ENCODE measurements at regions not wholly inside any gene's neighbourhood (a gene's known extent, or its start where the extent isn't known, plus 50 kb on each side); places are given as distances from the start of the nearest gene placed in this dataset.

- Mint-ChIP-seq H3K4me1 (peaks cover 13% of the 10 kb centered on the region), H3K27ac (no peak overlapping the region), H3K27me3 (no peaks in the 10 kb centered on the region), H3K9me3 (ENCODE audit: insufficient read depth) (no peaks in the 10 kb centered on the region), H3K4me3 (no peak overlapping the region)
- Histone ChIP-seq H3K4me3 (ENCODE audit: control extremely low read depth in 1 of 5, extremely low read depth in 1 of 5, insufficient read depth in 1 of 5, low read depth in 2 of 5, low read length in 4 of 5) (no peak overlapping the region), H3K27ac (ENCODE audit: low read length in 2 of 2) (no peak overlapping the region), H3K27me3 (replicated peaks in 1 of 4; ENCODE audit: control extremely low read depth in 1 of 4, control insufficient read depth in 3 of 4, insufficient read depth in 4 of 4, low read length in 3 of 4) (no peaks in the 10 kb centered on the region), H3K36me3 (replicated peaks in 1 of 2; ENCODE audit: control extremely low read depth in 1 of 2, control insufficient read depth in 1 of 2, extremely low read depth in 1 of 2, insufficient read depth in 2 of 2, low read length in 1 of 2) (no peaks in the 10 kb centered on the region), H4K20me1 (ENCODE audit: control insufficient read depth, insufficient read depth, low read length, poor library complexity, severe bottlenecking) (no peaks in the 10 kb centered on the region), H2AFZ (ENCODE audit: insufficient read depth, low read depth, low read length, poor library complexity, severe bottlenecking) (no peak overlapping the region), H3K9ac (ENCODE audit: low read length) (no peak overlapping the region), H3K9me3 (ENCODE audit: control extremely low read depth in 1 of 3, control insufficient read depth in 2 of 3, insufficient read depth in 1 of 3, low read length in 2 of 3) (no peaks in the 10 kb centered on the region), H3K4me1 (ENCODE audit: control insufficient read depth in 2 of 2, insufficient read depth in 2 of 2, low read length in 2 of 2) (no peaks in the 10 kb centered on the region), H3K79me2 (ENCODE audit: control insufficient read depth, insufficient read depth, low read length) (no peaks in the 10 kb centered on the region), H3K4me2 (replicated peaks; ENCODE audit: low read depth, low read length, poor library complexity, severe bottlenecking) (no peak overlapping the region)
- CTCF ChIA-PET: no interaction called here
- WGBS (ENCODE audit: insufficient coverage): no CpG with 5 or more reads among the region's 2 CpGs
- DNase-seq (no peak), ATAC-seq (ENCODE audit: low read depth) (no peak)
- intact Hi-C loops (cut with micrococcal nuclease): no loop called here
- POLR2A ChIA-PET: no interaction called here
- TF ChIP-seq CTCF (IDR thresholded peaks at IDR 0.05): no peak
- TF ChIP-seq EZH2 (IDR thresholded peaks at IDR 0.05; ENCODE audit: borderline replicate concordance, insufficient read depth, low read depth, low read length, poor library complexity, severe bottlenecking): no peak
Observed at GRCh38 chr3:39757307-39757706, 52.1 kb upstream of the MYRIP start.
